ENCODE measurements at regions not wholly inside any gene's neighbourhood (a gene's known extent, or its start where the extent isn't known, plus 50 kb on each side); places are given as distances from the start of the nearest gene placed in this dataset.

- intact Hi-C loops (cut with micrococcal nuclease), result no loop called here
- Histone ChIP-seq H3K4me3 (no peak overlapping the region), H3K9me1 (ENCODE audit: control insufficient read depth, insufficient read depth, low read length) (no peaks in the 10 kb centered on the region), H2AFZ (ENCODE audit: low read depth, low read length) (peak overlapping the region; percentile 5; the same call in 1 of the 2 replicates), H3K36me3 (ENCODE audit: control insufficient read depth, insufficient read depth, low read length) (no peaks in the 10 kb centered on the region), H4K20me1 (replicated peaks; ENCODE audit: control insufficient read depth, insufficient read depth, low read length) (no peaks in the 10 kb centered on the region), H3K27ac (ENCODE audit: extremely low read depth, low read depth, low read length) (no peak overlapping the region), H3K79me2 (ENCODE audit: control insufficient read depth, insufficient read depth, low read length) (no peaks in the 10 kb centered on the region), H3K4me2 (ENCODE audit: insufficient read depth, low read length) (no peak overlapping the region), H3K27me3 (ENCODE audit: control insufficient read depth in 2 of 2, insufficient read depth in 2 of 2, low read length in 2 of 2) (peaks cover 0 to 27% of the 10 kb centered on the region in 2 experiments; a peak in 3 of 5 replicates), H3K4me1 (replicated peaks in 1 of 2; ENCODE audit: control insufficient read depth in 2 of 2, insufficient read depth in 2 of 2, low read length in 2 of 2) (peaks cover 0 to 13% of the 10 kb centered on the region in 2 experiments; a peak in 4 of 5 replicates), H3K9ac (ENCODE audit: insufficient read depth in 1 of 2, low read depth in 2 of 2, low read length in 2 of 2) (no peak overlapping the region), H3K9me3 (replicated peaks; ENCODE audit: control insufficient read depth, insufficient read depth, low read depth, low read length) (no peaks in the 10 kb centered on the region)
- DNase-seq (ENCODE audit: extremely low read depth in 1 of 4, low spot score in 3 of 4) (no peak), FAIRE-seq (no peak), ATAC-seq (peak; percentile 53; the same call in 2 of the 3 replicates)
- ChIA-PET CTCF (ENCODE audit: low intra/inter-chr PET ratio) (no interaction called here), POLR2A (no interaction called here)
- 16% methylated on average over 7 of the region's 7 CpGs for WGBS (ENCODE audit: insufficient coverage, low coverage, missing lambda C conversion rate)
- no TSS peak for BruUV-seq (replicated peaks)
- in situ Hi-C loops (cut with MboI), result loop anchor here (25.0 kb wide), 1 partner anchor 1664 kb away; the partner anchor contains the start of gene SYT15B
- no peak for TF ChIP-seq PRDM10 (IDR thresholded peaks at IDR 0.05; ENCODE audit: partially characterized antibody)
- TF ChIP-seq PBX2 (CRISPR knock-in tag; IDR thresholded peaks at IDR 0.05; ENCODE audit: low read depth), result no peak
- TF ChIP-seq PBX2 (tag; conservative IDR thresholded peaks at IDR 0.05; ENCODE audit: low read depth), result peak; percentile 48
- no peak for TF ChIP-seq CGGBP1 (CRISPR knock-in tag; IDR thresholded peaks at IDR 0.05)
- no peak for TF ChIP-seq CHCHD3 (CRISPR knock-in tag; IDR thresholded peaks at IDR 0.05)
- TF ChIP-seq ZBTB26 (CRISPR knock-in tag; IDR thresholded peaks at IDR 0.05), result no peak
- no peak for TF ChIP-seq TAF1 (IDR thresholded peaks at IDR 0.05; ENCODE audit: control insufficient read depth, extremely low read depth, insufficient read depth, low read length, severe bottlenecking)
- peak in 1 of 2 experiments; percentile 44; a peak in 2 of 4 replicates for TF ChIP-seq RAD21 (CRISPR knock-in tag; conservative IDR thresholded peaks at IDR 0.05 in 1 of 2, IDR thresholded peaks at IDR 0.05 in 1 of 2)
- TF ChIP-seq DLX4 (CRISPR knock-in tag; IDR thresholded peaks at IDR 0.05), result no peak
- TF ChIP-seq CTCF (IDR thresholded peaks at IDR 0.05 in 2 of 3, conservative IDR thresholded peaks at IDR 0.05 in 1 of 3; ENCODE audit: insufficient read depth in 2 of 3, low read depth in 1 of 3, low read length in 3 of 3), result peak; percentile 30 to 46 (median 31); a peak in 5 of 6 replicates
Measured at GRCh38 chr10:46098386-46098785, 52.3 kb upstream of the MSMB start.

Data from K562 (cell line).